Stimulated activated CD4-positive, alpha-beta T cell treated with anti-CD3 and anti-CD28 coated beads, Interleukin-12 subunit alpha, Interleukin-12 subunit beta, amount 100 ng/mL, for 24 hours (primary cell): ENCODE measurements at regions not wholly inside any gene's neighbourhood (a gene's known extent, or its start where the extent isn't known, plus 50 kb on each side); places are given as distances from the start of the nearest gene placed in this dataset.
"Not testable (repeated sequence)": the region's sequence is repeated elsewhere in the genome, so short reads cannot be mapped to it uniquely, and the experiment has no call there.

Experiments used
- DNase-seq, 2 experiments: peaks; one replicate each; pipeline ENCODE4 v3.0.0-alpha.2; 2020; ENCODE audit warnings: low read depth in 2 of 2

DNA sequence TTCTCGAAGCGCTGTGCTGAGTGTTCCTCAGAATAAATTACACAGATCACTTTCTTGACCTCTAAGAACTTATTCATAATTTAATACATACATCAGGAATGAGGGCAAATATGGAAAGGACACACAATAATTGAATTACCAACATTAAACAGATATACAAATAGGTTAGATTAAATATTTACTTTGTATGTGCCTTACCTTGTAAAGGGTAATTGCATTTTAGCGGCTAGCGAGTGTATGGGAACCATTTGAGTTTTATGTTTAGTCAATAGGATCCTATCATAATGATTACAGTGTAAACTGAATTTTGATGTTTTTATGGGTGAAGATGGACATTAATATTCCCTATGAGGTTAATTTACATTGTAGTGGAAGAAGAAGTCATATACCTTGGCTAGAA is 1187.1 kb upstream of the WWC1 start:
- DNase-seq: no peak

- DNase-seq: no peak
Observed at GRCh38 chr5:167105941-167106340, 1185.5 kb upstream of the WWC1 start.

- DNase-seq: no peak
Observed at GRCh38 chr5:167107684-167108083, 1183.8 kb upstream of the WWC1 start.

DNA sequence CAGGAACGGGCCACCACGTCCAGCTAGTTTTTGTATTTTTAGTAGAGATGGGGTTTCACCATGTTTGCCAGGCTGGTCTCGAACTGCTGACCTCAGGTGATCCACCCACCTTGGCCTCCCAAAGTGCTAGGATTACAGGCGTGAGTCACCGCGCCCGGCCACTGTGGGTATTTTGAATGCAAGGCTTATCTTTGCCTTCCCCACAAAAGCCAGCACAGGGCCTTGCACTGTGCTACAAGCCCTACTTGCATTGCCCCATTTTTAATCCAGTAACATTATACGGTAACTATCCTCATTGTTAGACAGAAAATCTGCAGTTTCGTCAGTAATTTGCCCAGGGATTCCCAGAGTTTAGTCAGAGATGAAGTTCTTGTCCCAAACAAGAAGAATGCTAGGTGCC is 1183.2 kb upstream of the WWC1 start:
- DNase-seq: not testable (repeated sequence)

DNA sequence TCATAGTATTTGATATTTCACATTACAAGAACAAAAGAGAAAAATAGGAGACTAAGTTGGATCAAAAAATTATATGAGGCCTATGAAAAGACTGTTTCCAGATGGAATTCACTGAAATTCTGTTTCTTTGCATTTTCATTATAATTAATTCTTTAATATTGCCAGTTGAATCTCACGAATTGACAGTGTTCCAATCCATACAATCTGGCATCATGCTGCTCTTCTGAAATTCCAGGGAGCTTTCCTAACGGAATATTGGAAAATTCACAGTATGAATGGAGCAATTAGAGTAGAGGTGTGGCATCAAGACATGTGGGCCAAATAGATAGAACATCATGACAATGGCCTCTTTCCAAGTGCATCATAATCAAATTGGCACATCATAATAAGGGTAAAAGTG is 1178.9 kb upstream of the WWC1 start:
- DNase-seq: no peak

DNA sequence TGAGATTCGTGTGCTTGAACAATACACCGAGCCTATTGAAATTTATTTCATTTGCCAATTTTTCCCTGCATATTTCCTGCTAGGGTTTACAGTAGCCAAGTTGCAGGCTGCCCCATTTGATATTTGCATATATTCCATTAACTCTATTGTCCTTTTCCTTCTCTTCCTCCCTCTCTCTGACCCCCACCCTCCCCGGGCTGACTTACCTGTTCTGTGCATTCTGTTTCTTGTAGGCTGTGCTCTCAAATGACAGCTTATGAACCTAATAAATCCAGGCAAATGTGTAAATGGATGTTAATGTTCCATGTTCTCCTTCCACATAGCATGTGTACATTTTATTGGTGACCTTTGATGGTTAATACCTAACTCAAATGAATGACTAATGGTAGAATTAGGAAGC is 1169.2 kb upstream of the WWC1 start:
- no peak for DNase-seq

DNA sequence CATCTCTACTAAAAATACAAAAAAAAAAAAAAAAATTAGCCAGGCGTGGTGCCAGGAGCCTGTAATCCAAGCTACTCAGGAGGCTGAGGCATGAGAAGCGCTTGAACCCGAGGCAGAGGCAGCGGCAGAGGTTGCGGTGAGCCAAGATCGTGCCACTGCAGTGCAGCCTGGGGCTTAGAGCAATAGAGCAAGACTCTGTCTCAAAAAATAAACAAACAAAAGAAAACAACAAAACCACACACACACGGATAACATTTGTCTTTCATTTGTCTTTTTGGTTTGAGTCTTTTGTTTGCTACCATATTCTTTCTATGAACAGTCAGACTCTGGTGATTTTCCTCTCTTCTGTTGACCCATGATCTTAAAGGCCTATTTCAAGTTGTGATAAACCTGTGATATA is 1168.3 kb upstream of the WWC1 start:
- no peak for DNase-seq

DNA sequence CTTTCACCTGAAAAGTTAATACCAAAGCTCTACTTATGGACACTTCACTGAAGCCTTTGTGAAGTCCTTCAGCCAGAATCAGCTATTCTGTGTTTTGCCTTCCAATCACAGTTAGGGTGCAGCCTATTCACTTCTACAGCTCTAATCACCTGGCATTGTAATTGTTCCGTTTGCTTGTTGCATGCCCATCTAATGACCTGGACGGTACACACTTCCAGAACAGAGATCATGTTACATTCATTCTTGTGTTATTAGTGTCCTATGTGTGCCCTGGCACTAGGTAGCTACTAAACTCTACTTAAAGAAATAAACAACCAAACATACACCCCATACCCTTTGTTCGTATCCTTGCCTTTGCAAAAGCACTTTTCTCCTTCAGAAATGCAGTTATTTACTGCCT is 1162.9 kb upstream of the WWC1 start:
- no peak for DNase-seq

GRCh38 chr5:167140548-167141291 is 1150.7 kb upstream of the WWC1 start:
- DNase-seq: no peak

DNA sequence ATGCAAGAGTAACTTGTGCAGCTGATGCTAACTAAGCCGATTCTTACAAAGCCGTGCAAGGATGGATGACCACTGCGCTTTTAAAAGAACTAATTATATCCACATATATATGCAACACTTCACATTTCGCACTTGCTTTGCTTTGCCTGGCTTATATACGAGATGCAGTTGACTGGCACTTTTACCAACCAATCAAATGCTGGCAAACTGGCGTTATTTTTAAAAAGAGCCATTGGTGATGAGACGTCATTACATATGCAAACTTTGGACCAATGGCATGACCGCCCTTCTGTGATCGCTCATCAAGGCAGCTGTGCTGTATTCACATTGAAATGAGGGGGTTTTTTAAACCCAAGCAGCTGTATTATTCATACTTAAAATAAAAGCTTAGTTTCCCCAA is 1147.7 kb upstream of the WWC1 start:
- DNase-seq: no peak

- no peak for DNase-seq
Observed at GRCh38 chr5:167145841-167146240, 1145.6 kb upstream of the WWC1 start.

DNA sequence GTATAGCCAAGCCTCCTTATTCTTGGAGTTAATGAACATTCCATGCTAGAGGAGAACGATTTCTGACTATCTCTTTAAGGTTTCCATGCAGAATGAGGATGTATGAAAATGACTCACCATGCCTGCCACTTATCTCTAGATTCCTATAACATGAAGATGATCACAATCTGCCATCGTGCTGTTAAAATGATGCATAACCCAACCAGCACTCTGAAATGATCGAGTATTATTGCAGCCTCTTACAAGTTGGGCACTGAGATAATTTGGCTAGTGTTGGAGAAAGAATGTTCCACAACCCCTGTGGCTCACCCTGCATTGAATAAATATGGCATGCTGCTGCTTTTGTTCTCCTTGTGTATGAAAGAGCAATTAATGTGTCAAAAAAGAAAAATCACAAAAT is 1143.6 kb upstream of the WWC1 start:
- no peak for DNase-seq

DNA sequence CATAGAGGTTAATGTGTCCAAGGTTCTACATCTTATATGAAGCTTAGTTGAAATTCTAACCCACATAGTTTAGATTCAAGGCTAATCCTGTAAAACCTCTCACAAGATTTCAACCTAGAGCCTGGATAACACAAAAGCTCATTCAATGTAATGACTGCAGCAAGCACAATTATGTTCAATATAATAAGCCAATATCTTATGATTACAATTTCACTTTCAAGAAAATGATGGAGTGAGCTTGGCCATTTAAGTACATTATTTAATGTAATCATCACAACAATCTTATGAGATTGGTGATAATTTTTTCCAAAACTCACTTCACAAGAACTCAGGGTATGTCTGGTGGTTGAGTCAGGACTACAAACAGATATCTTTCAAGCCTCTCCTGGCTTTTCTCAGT is 1140.8 kb upstream of the WWC1 start:
- no peak for DNase-seq

GRCh38 chr5:167152561-167152960 is 1138.9 kb upstream of the WWC1 start:
- no peak for DNase-seq

GRCh38 chr5:167155387-167156005 is 1135.9 kb upstream of the WWC1 start:
- no peak for DNase-seq

DNA sequence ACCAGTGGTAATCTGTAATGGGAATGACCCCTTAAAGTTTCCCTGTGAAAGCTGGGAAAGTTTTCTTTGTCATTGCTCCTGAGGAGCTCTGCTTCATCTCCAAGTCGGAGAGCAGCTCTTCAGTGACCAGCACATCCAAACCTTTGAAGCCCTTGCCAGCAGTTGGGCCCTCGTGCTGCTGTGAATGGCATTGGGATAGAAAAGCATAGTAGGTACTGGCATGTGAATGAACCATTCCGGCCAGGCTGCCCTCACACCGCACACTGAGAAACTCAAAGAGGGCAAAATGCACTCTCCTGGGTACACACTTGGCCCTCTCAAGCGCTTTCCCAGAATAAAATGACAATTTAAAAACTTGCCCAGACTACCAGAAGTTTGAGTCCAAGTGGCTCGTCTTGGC is 1135.0 kb upstream of the WWC1 start:
- DNase-seq: no peak

DNA sequence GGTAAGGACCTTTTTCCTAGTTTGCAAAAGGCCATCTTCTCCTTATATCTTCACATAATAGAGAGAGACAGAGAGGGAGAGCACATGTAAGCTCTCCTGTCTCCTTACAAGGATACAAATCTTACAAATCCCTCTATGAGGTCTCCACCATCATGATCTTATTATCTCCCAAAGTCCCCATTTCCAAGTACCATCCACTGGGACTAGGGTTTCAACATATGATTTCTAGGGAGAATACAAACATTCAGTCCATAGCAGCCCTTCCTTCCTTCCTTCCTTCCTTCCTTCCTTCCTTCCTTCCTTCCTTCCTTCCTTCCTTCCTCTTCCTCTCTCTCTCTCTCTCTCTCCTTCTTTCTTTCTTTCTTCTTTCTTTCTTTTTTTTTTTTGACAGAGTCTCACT is 1132.9 kb upstream of the WWC1 start:
- DNase-seq: no peak

- no peak for DNase-seq
Observed at GRCh38 chr5:167160388-167160787, 1131.1 kb upstream of the WWC1 start.

DNA sequence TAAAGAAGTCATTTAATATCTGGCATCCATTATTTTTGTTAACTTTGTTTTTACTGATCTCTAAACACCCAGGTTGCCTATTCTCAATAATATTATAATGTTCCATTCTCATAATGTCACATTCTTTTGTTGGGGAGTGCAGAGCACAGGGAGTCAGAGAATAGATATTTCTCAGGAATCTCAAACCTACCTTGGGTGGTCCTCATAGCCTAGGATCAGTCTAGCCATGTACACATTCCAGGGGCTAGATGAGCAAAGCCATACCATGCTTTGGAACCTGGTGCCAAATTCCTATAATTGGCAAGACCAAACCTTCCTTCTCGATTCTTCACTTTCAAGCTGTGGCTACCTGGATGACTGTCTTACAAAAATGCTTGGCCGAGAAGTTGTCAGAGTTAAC is 1124.7 kb upstream of the WWC1 start:
- DNase-seq: no peak

- no peak for DNase-seq
Observed at GRCh38 chr5:167167191-167167795, 1124.2 kb upstream of the WWC1 start.

DNA sequence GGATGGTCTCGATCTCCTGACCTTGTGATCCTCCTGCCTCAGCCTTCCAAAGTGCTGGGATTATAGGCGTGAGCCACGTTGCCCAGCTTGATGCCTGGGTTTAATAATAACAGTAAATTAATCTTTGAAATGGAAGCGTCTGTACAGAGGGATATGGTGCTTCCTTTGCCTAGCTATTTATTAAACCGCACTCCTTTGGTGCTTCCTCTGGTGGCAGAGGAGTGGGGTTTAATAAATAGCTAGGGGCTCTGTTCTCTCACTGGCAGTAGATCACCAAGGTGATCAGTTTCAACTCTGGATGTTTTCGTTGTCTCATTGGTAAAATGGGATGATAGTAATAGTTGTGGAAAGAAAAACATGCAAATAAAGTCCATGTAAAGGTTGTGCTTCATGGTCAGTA is 1122.5 kb upstream of the WWC1 start:
- DNase-seq: no peak

GRCh38 chr5:167171056-167171455 is 1120.4 kb upstream of the WWC1 start:
- no peak for DNase-seq

- no peak for DNase-seq
Observed at GRCh38 chr5:167177736-167178135, 1113.7 kb upstream of the WWC1 start.
